IPS-20b (cell line): ENCODE measurements at regions not wholly inside any gene's neighbourhood (a gene's known extent, or its start where the extent isn't known, plus 50 kb on each side); places are given as distances from the start of the nearest gene placed in this dataset.

Experiments
- H3K27ac ChIP-seq: one replicate; pipeline ENCODE4 v1.5.1; 2013; ENCODE audit warnings: low read length
- H3K27me3 ChIP-seq: 2 replicates; pipeline ENCODE4 v1.6.1; 2013; ENCODE audit warnings: mild to moderate bottlenecking, low read length, inconsistent platforms; ENCODE audit not compliant: insufficient read depth
- H3K36me3 ChIP-seq: 2 replicates; pipeline ENCODE4 v1.6.1; 2013; ENCODE audit warnings: low read depth, mild to moderate bottlenecking, inconsistent platforms, low read length, moderate library complexity; ENCODE audit not compliant: insufficient read depth
- H3K4me1 ChIP-seq: 2 replicates; pipeline ENCODE4 v1.6.1; 2013; ENCODE audit warnings: mild to moderate bottlenecking, control low read depth, inconsistent platforms, low read length, moderate library complexity; ENCODE audit not compliant: insufficient read depth
- H3K4me3 ChIP-seq: 2 replicates; pipeline ENCODE4 v1.5.1; 2013; ENCODE audit warnings: mild to moderate bottlenecking, low read length, inconsistent platforms
- H3K9ac ChIP-seq: 2 replicates; pipeline ENCODE4 v1.6.1; 2013; ENCODE audit warnings: low read depth, mild to moderate bottlenecking, inconsistent platforms, low read length, moderate library complexity
- H3K9me3 ChIP-seq: 2 replicates; pipeline ENCODE4 v1.6.1; 2013; ENCODE audit warnings: mild to moderate bottlenecking, low read depth, low read length, inconsistent platforms; ENCODE audit not compliant: insufficient read depth

GRCh38 chr18:26794230-26795101 is 71.0 kb downstream of the AQP4 start:
- H3K27me3 ChIP-seq, result no peaks in the 10 kb centered on the region
- H3K4me3 ChIP-seq, result no peak overlapping the region
- no peak overlapping the region for H3K9ac ChIP-seq
- H3K4me1 ChIP-seq, result no peaks in the 10 kb centered on the region
- H3K27ac ChIP-seq, result no peak overlapping the region
- H3K36me3 ChIP-seq, result no peaks in the 10 kb centered on the region
- H3K9me3 ChIP-seq, result no peaks in the 10 kb centered on the region

- H3K27ac ChIP-seq, result no peak overlapping the region
Observed at GRCh38 chr18:26792661-26793060, 72.8 kb downstream of the AQP4 start.

GRCh38 chr18:26791676-26792075 is 73.8 kb downstream of the AQP4 start:
- Histone ChIP-seq H3K9ac (no peak overlapping the region), H3K4me3 (no peak overlapping the region), H3K27me3 (no peaks in the 10 kb centered on the region), H3K36me3 (no peaks in the 10 kb centered on the region), H3K9me3 (no peaks in the 10 kb centered on the region), H3K4me1 (no peaks in the 10 kb centered on the region), H3K27ac (no peak overlapping the region)

More at GRCh38 chr18:26792661-26793060, 72.8 kb downstream of the AQP4 start:
- Histone ChIP-seq H3K4me1 (no peaks in the 10 kb centered on the region), H3K27me3 (no peaks in the 10 kb centered on the region), H3K9ac (no peak overlapping the region), H3K36me3 (no peaks in the 10 kb centered on the region), H3K4me3 (no peak overlapping the region), H3K9me3 (no peaks in the 10 kb centered on the region)

GRCh38 chr18:26784599-26784998 is 80.9 kb downstream of the AQP4 start:
- H3K36me3 ChIP-seq, result no peaks in the 10 kb centered on the region
- no peak overlapping the region for H3K27ac ChIP-seq
- no peaks in the 10 kb centered on the region for H3K27me3 ChIP-seq
- no peaks in the 10 kb centered on the region for H3K9me3 ChIP-seq
- no peak overlapping the region for H3K9ac ChIP-seq
- H3K4me1 ChIP-seq, result peaks cover 7% of the 10 kb centered on the region
- no peak overlapping the region for H3K4me3 ChIP-seq

GRCh38 chr18:26783170-26783569 is 82.3 kb downstream of the AQP4 start:
- H3K9me3 ChIP-seq, result no peaks in the 10 kb centered on the region
- H3K27me3 ChIP-seq, result no peaks in the 10 kb centered on the region
- H3K9ac ChIP-seq, result no peak overlapping the region
- peaks cover 13% of the 10 kb centered on the region for H3K4me1 ChIP-seq
- H3K27ac ChIP-seq, result no peak overlapping the region
- no peak overlapping the region for H3K4me3 ChIP-seq
- H3K36me3 ChIP-seq, result no peaks in the 10 kb centered on the region

GRCh38 chr18:26780520-26781325 is 84.8 kb downstream of the AQP4 start:
- Histone ChIP-seq H3K27ac (no peak overlapping the region), H3K36me3 (no peaks in the 10 kb centered on the region), H3K4me3 (no peak overlapping the region), H3K27me3 (no peaks in the 10 kb centered on the region), H3K4me1 (peaks cover 24% of the 10 kb centered on the region), H3K9ac (peak overlapping the region; percentile 11; the same call in 1 of the 2 replicates), H3K9me3 (no peaks in the 10 kb centered on the region)

GRCh38 chr18:26778054-26778393 is 87.5 kb downstream of the AQP4 start:
- no peaks in the 10 kb centered on the region for H3K9me3 ChIP-seq
- peaks cover 24% of the 10 kb centered on the region for H3K4me1 ChIP-seq
- no peak overlapping the region for H3K4me3 ChIP-seq
- no peak overlapping the region for H3K27ac ChIP-seq
- H3K36me3 ChIP-seq, result no peaks in the 10 kb centered on the region
- H3K27me3 ChIP-seq, result no peaks in the 10 kb centered on the region
- H3K9ac ChIP-seq, result no peak overlapping the region

- Histone ChIP-seq H3K4me3 (no peak overlapping the region), H3K27ac (no peak overlapping the region), H3K27me3 (no peaks in the 10 kb centered on the region), H3K9me3 (no peaks in the 10 kb centered on the region), H3K9ac (no peak overlapping the region), H3K36me3 (no peaks in the 10 kb centered on the region), H3K4me1 (peaks cover 24% of the 10 kb centered on the region)
Observed at GRCh38 chr18:26777351-26778053, 88.0 kb downstream of the AQP4 start.

- Histone ChIP-seq H3K27ac (no peak overlapping the region), H3K4me3 (no peak overlapping the region), H3K9ac (no peak overlapping the region)
Observed at GRCh38 chr18:26772691-26773090, 92.8 kb downstream of the AQP4 start.

GRCh38 chr18:26771524-26771923 is 94.0 kb downstream of the AQP4 start:
- H3K9me3 ChIP-seq, result no peaks in the 10 kb centered on the region
- H3K9ac ChIP-seq, result no peak overlapping the region
- no peak overlapping the region for H3K27ac ChIP-seq
- no peak overlapping the region for H3K4me3 ChIP-seq
- H3K4me1 ChIP-seq, result no peaks in the 10 kb centered on the region
- no peaks in the 10 kb centered on the region for H3K27me3 ChIP-seq
- H3K36me3 ChIP-seq, result no peaks in the 10 kb centered on the region

More at GRCh38 chr18:26772691-26773090, 92.8 kb downstream of the AQP4 start:
- H3K36me3 ChIP-seq, result no peaks in the 10 kb centered on the region
- H3K27me3 ChIP-seq, result no peaks in the 10 kb centered on the region
- H3K9me3 ChIP-seq, result no peaks in the 10 kb centered on the region
- H3K4me1 ChIP-seq, result peaks cover 9% of the 10 kb centered on the region; the same call in 1 of the 2 replicates

GRCh38 chr18:26768385-26768784 is 97.1 kb downstream of the AQP4 start:
- Histone ChIP-seq H3K27ac (no peak overlapping the region), H3K9me3 (no peaks in the 10 kb centered on the region), H3K4me3 (no peak overlapping the region), H3K36me3 (no peaks in the 10 kb centered on the region), H3K4me1 (no peaks in the 10 kb centered on the region), H3K9ac (no peak overlapping the region), H3K27me3 (no peaks in the 10 kb centered on the region)
